Activated T-cell treated with anti-CD3 and anti-CD28 coated beads, Interleukin-2, amount 50 U/mL, for 72 hours (primary cell): ENCODE measurements at regions not wholly inside any gene's neighbourhood (a gene's known extent, or its start where the extent isn't known, plus 50 kb on each side); places are given as distances from the start of the nearest gene placed in this dataset.
"Not testable (repeated sequence)": the region's sequence is repeated elsewhere in the genome, so short reads cannot be mapped to it uniquely, and the experiment has no call there.

Source experiments
- ATAC-seq, 2 donors: fragments of 150-1000 bp; cut with Tn5 transposase; replicated peaks in 1 of 2; 2 replicates each; pipeline ENCODE4 v1.10.0; 2021; ENCODE audit warnings: moderate library complexity in 2 of 2, mild to moderate bottlenecking in 1 of 2
- DNase-seq, 2 donors: peaks; one replicate each; pipeline ENCODE4 v3.0.0; 2021 to 2022; ENCODE audit warnings: mixed read lengths in 1 of 2
- H3K27ac Mint-ChIP-seq: one replicate; pipeline ENCODE4 v1.8.0; 2022; ENCODE audit warnings: mild to moderate bottlenecking, moderate library complexity, mixed read lengths
- H3K27me3 Mint-ChIP-seq: one replicate; pipeline ENCODE4 v1.8.0; 2022; ENCODE audit warnings: low read depth, mixed read lengths
- H3K36me3 Mint-ChIP-seq, 2 donors: one replicate each; pipeline ENCODE4 v1.8.0; 2022; ENCODE audit warnings: mixed read lengths in 2 of 2, mild to moderate bottlenecking in 1 of 2; ENCODE audit not compliant: insufficient read depth in 2 of 2
- H3K4me1 Mint-ChIP-seq: one replicate; pipeline ENCODE4 v1.8.0; 2022; ENCODE audit warnings: low read depth, mixed read lengths
- H3K4me3 Mint-ChIP-seq, 2 donors: one replicate each; pipeline ENCODE4 v1.8.0; 2022; ENCODE audit warnings: mild to moderate bottlenecking in 2 of 2, mixed read lengths in 2 of 2, moderate library complexity in 2 of 2
- H3K9me3 Mint-ChIP-seq, 2 donors: one replicate each; pipeline ENCODE4 v1.8.0; 2022; ENCODE audit warnings: mixed read lengths in 2 of 2

- Mint-ChIP-seq H3K9me3 (no peaks in the 10 kb centered on the region), H3K36me3 (no peaks in the 10 kb centered on the region), H3K27me3 (peaks cover 11% of the 10 kb centered on the region), H3K27ac (no peak overlapping the region), H3K4me3 (no peak overlapping the region), H3K4me1 (no peaks in the 10 kb centered on the region)
- ATAC-seq = no peak
- no peak for DNase-seq
Measured at GRCh38 chr1:169027607-169028320, 78.7 kb upstream of the ATP1B1 start.

GRCh38 chr1:169031566-169032224 lies 74.8 kb upstream of the ATP1B1 start:
- no peak for ATAC-seq
- no peaks in the 10 kb centered on the region for H3K36me3 Mint-ChIP-seq
- H3K27ac Mint-ChIP-seq = no peak overlapping the region
- DNase-seq = no peak
- H3K4me3 Mint-ChIP-seq = no peak overlapping the region
- no peaks in the 10 kb centered on the region for H3K27me3 Mint-ChIP-seq
- peaks cover 0 to 3% of the 10 kb centered on the region in 2 donors for H3K9me3 Mint-ChIP-seq
- H3K4me1 Mint-ChIP-seq = no peaks in the 10 kb centered on the region

GRCh38 chr1:169041366-169041765 lies 65.1 kb upstream of the ATP1B1 start:
- Mint-ChIP-seq H3K27me3 (no peaks in the 10 kb centered on the region), H3K9me3 (peaks cover 1 to 4% of the 10 kb centered on the region in 2 donors), H3K36me3 (peaks cover 0 to 3% of the 10 kb centered on the region in 2 donors), H3K4me3 (no peak overlapping the region), H3K27ac (no peak overlapping the region), H3K4me1 (peaks cover 38% of the 10 kb centered on the region)
- ATAC-seq (no peak), DNase-seq (no peak)

GRCh38 chr1:169042377-169042776 lies 64.1 kb upstream of the ATP1B1 start:
- peaks cover 49% of the 10 kb centered on the region for H3K4me1 Mint-ChIP-seq
- H3K27ac Mint-ChIP-seq = no peak overlapping the region
- DNase-seq (no peak), ATAC-seq (no peak)
- H3K27me3 Mint-ChIP-seq = no peaks in the 10 kb centered on the region
- H3K4me3 Mint-ChIP-seq = no peak overlapping the region
- no peaks in the 10 kb centered on the region for H3K36me3 Mint-ChIP-seq
- peaks cover 0 to under 1% of the 10 kb centered on the region in 2 donors for H3K9me3 Mint-ChIP-seq

- peak overlapping the region; percentile 48 to 58 for H3K4me3 Mint-ChIP-seq
- H3K4me1 Mint-ChIP-seq = peaks cover 63% of the 10 kb centered on the region
- no peak for DNase-seq
Measured at GRCh38 chr1:169043823-169044222, 62.7 kb upstream of the ATP1B1 start.

GRCh38 chr1:169044296-169044695 lies 62.2 kb upstream of the ATP1B1 start:
- Mint-ChIP-seq H3K4me3 (peak overlapping the region; percentile 48 to 58), H3K36me3 (no peaks in the 10 kb centered on the region), H3K9me3 (no peaks in the 10 kb centered on the region), H3K27ac (peak overlapping the region; percentile 26), H3K4me1 (peaks cover 68% of the 10 kb centered on the region), H3K27me3 (no peaks in the 10 kb centered on the region)
- DNase-seq = peak; percentile 40 to 43
- ATAC-seq = peak; percentile 91 to 94

More at GRCh38 chr1:169043823-169044222, 62.7 kb upstream of the ATP1B1 start:
- Mint-ChIP-seq H3K27ac (peak overlapping the region; percentile 27), H3K36me3 (no peaks in the 10 kb centered on the region), H3K27me3 (no peaks in the 10 kb centered on the region), H3K9me3 (no peaks in the 10 kb centered on the region)
- peak; percentile 14 to 15 for ATAC-seq

- DNase-seq = no peak
- no peaks in the 10 kb centered on the region for H3K27me3 Mint-ChIP-seq
- peaks cover 75% of the 10 kb centered on the region for H3K4me1 Mint-ChIP-seq
- ATAC-seq = no peak
- no peaks in the 10 kb centered on the region for H3K9me3 Mint-ChIP-seq
- peak overlapping the region; percentile 23 to 27 for H3K4me3 Mint-ChIP-seq
- no peaks in the 10 kb centered on the region for H3K36me3 Mint-ChIP-seq
- peak overlapping the region; percentile 16 for H3K27ac Mint-ChIP-seq
Measured at GRCh38 chr1:169044971-169045370, 61.5 kb upstream of the ATP1B1 start.

GRCh38 chr1:169046671-169047070 lies 59.8 kb upstream of the ATP1B1 start:
- ATAC-seq = no peak
- peaks cover 75% of the 10 kb centered on the region for H3K4me1 Mint-ChIP-seq
- H3K4me3 Mint-ChIP-seq = no peak overlapping the region

GRCh38 chr1:169047074-169047473 lies 59.4 kb upstream of the ATP1B1 start:
- Mint-ChIP-seq H3K4me1 (peaks cover 75% of the 10 kb centered on the region), H3K9me3 (no peaks in the 10 kb centered on the region)
- no peak for ATAC-seq

More at GRCh38 chr1:169046671-169047070, 59.8 kb upstream of the ATP1B1 start:
- H3K9me3 Mint-ChIP-seq = no peaks in the 10 kb centered on the region
- H3K27ac Mint-ChIP-seq = no peak overlapping the region
- no peaks in the 10 kb centered on the region for H3K27me3 Mint-ChIP-seq
- no peaks in the 10 kb centered on the region for H3K36me3 Mint-ChIP-seq
- DNase-seq = no peak

GRCh38 chr1:169048043-169048442 lies 58.4 kb upstream of the ATP1B1 start:
- no peak for DNase-seq
- Mint-ChIP-seq H3K9me3 (no peaks in the 10 kb centered on the region), H3K27me3 (no peaks in the 10 kb centered on the region), H3K4me3 (peak overlapping the region; percentile 23 to 44), H3K36me3 (no peaks in the 10 kb centered on the region), H3K4me1 (peaks cover 69% of the 10 kb centered on the region), H3K27ac (no peak overlapping the region)
- no peak for ATAC-seq

More at GRCh38 chr1:169047074-169047473, 59.4 kb upstream of the ATP1B1 start:
- Mint-ChIP-seq H3K27me3 (no peaks in the 10 kb centered on the region), H3K36me3 (no peaks in the 10 kb centered on the region), H3K27ac (no peak overlapping the region), H3K4me3 (peak overlapping the region in 1 of 2 donors; percentile 20)
- no peak for DNase-seq

GRCh38 chr1:169049258-169049938 lies 57.1 kb upstream of the ATP1B1 start:
- peak; percentile 81 to 83 for ATAC-seq

GRCh38 chr1:169051171-169051570 lies 55.3 kb upstream of the ATP1B1 start:
- H3K4me1 Mint-ChIP-seq = peaks cover 39% of the 10 kb centered on the region
- ATAC-seq = no peak
- DNase-seq = no peak
- H3K36me3 Mint-ChIP-seq = no peaks in the 10 kb centered on the region
- H3K27me3 Mint-ChIP-seq = peaks cover 13% of the 10 kb centered on the region
- no peak overlapping the region for H3K27ac Mint-ChIP-seq
- H3K4me3 Mint-ChIP-seq = no peak overlapping the region
- no peaks in the 10 kb centered on the region for H3K9me3 Mint-ChIP-seq

More at GRCh38 chr1:169049258-169049938, 57.1 kb upstream of the ATP1B1 start:
- Mint-ChIP-seq H3K4me1 (peaks cover 55% of the 10 kb centered on the region), H3K4me3 (peak overlapping the region; percentile 58 to 61), H3K27me3 (peaks cover 7% of the 10 kb centered on the region), H3K27ac (no peak overlapping the region), H3K9me3 (no peaks in the 10 kb centered on the region), H3K36me3 (no peaks in the 10 kb centered on the region)
- peak; percentile 52 to 63 for DNase-seq

- ATAC-seq, H3K27ac Mint-ChIP-seq, H3K4me3 Mint-ChIP-seq, H3K36me3 Mint-ChIP-seq, DNase-seq, H3K9me3 Mint-ChIP-seq: not testable (repeated sequence)
- Mint-ChIP-seq H3K4me1 (peaks cover 29% of the 10 kb centered on the region), H3K27me3 (peaks cover 13% of the 10 kb centered on the region)
Measured at GRCh38 chr1:169052171-169052570, 54.3 kb upstream of the ATP1B1 start.
